ENCODE measurements at regions not wholly inside any gene's neighbourhood (a gene's known extent, or its start where the extent isn't known, plus 50 kb on each side); places are given as distances from the start of the nearest gene placed in this dataset.

DNA sequence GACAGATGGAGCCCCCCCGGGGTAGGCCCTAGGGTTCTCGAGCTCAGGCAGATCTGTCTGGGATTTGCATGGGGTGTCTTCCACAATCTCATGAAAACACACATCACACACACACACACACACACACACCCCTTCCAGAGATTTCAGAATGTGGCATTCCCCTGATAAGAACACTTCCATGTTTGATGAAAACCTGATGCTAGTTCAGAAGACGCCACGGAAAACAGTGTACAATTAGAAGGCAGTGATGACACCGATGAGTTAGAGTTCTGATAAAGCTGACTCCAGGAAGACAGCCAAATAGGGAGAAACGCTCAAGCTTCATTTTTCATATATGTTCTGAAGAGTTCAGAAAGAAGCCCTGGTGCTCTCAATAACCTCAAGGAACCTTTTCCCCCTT, 438.7 kb upstream of the JARID2 start:
- H3K27ac ChIP-seq: no peak overlapping the region
- ATAC-seq (no peak), DNase-seq (no peak)
- peaks cover 6% of the 10 kb centered on the region for H3K4me1 ChIP-seq
- H3K9me3 ChIP-seq: no peaks in the 10 kb centered on the region
- intact Hi-C loops (cut with DNase I): no loop called here
- H3K27me3 ChIP-seq (ENCODE audit: insufficient read depth in 3 of 3, low read length in 2 of 3): no peaks in the 10 kb centered on the region
- TF ChIP-seq, protein P1, sequence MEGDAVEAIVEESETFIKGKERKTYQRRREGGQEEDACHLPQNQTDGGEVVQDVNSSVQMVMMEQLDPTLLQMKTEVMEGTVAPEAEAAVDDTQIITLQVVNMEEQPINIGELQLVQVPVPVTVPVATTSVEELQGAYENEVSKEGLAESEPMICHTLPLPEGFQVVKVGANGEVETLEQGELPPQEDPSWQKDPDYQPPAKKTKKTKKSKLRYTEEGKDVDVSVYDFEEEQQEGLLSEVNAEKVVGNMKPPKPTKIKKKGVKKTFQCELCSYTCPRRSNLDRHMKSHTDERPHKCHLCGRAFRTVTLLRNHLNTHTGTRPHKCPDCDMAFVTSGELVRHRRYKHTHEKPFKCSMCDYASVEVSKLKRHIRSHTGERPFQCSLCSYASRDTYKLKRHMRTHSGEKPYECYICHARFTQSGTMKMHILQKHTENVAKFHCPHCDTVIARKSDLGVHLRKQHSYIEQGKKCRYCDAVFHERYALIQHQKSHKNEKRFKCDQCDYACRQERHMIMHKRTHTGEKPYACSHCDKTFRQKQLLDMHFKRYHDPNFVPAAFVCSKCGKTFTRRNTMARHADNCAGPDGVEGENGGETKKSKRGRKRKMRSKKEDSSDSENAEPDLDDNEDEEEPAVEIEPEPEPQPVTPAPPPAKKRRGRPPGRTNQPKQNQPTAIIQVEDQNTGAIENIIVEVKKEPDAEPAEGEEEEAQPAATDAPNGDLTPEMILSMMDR (IDR thresholded peaks at IDR 0.05): no peak
- WGBS, 3 donors: 90 to 96% (median 92%) methylated on average over 6 of the region's 6 CpGs
- H3K4me3 ChIP-seq: no peak overlapping the region
- H3K36me3 ChIP-seq (ENCODE audit: insufficient read depth in 1 of 2, low read depth in 1 of 2): no peaks in the 10 kb centered on the region

- DNase-seq: no peak
- H3K36me3 ChIP-seq (ENCODE audit: insufficient read depth in 1 of 2, low read depth in 1 of 2): no peaks in the 10 kb centered on the region
- peaks cover 6% of the 10 kb centered on the region for H3K4me1 ChIP-seq
- 96 to 97% (median 96%) methylated on average over 7 of the region's 7 CpGs for WGBS, 3 donors
- TF ChIP-seq, protein P1 (IDR thresholded peaks at IDR 0.05): no peak
- H3K27me3 ChIP-seq (ENCODE audit: insufficient read depth in 3 of 3, low read length in 2 of 3): no peaks in the 10 kb centered on the region
- no peak overlapping the region for H3K4me3 ChIP-seq
- no peaks in the 10 kb centered on the region for H3K9me3 ChIP-seq
- intact Hi-C loops (cut with DNase I): no loop called here
- ATAC-seq: no peak
- H3K27ac ChIP-seq: no peak overlapping the region
These were observed 437.9 kb upstream of the JARID2 start for GRCh38 chr6:14807971-14808370.

GRCh38 chr6:14810021-14810420, 435.8 kb upstream of the JARID2 start:
- 62 to 77% (median 63%) methylated on average over 6 of the region's 6 CpGs for WGBS, 3 donors
- TF ChIP-seq, protein P1 (IDR thresholded peaks at IDR 0.05): no peak
- DNase-seq: no peak
- H3K4me1 ChIP-seq: peaks cover 2% of the 10 kb centered on the region
- no peaks in the 10 kb centered on the region for H3K27me3 ChIP-seq (ENCODE audit: insufficient read depth in 3 of 3, low read length in 2 of 3)
- H3K27ac ChIP-seq: no peak overlapping the region
- no peaks in the 10 kb centered on the region for H3K36me3 ChIP-seq (ENCODE audit: insufficient read depth in 1 of 2, low read depth in 1 of 2)
- no peaks in the 10 kb centered on the region for H3K9me3 ChIP-seq
- no peak for ATAC-seq
- intact Hi-C loops (cut with DNase I): no loop called here
- H3K4me3 ChIP-seq: no peak overlapping the region

DNA sequence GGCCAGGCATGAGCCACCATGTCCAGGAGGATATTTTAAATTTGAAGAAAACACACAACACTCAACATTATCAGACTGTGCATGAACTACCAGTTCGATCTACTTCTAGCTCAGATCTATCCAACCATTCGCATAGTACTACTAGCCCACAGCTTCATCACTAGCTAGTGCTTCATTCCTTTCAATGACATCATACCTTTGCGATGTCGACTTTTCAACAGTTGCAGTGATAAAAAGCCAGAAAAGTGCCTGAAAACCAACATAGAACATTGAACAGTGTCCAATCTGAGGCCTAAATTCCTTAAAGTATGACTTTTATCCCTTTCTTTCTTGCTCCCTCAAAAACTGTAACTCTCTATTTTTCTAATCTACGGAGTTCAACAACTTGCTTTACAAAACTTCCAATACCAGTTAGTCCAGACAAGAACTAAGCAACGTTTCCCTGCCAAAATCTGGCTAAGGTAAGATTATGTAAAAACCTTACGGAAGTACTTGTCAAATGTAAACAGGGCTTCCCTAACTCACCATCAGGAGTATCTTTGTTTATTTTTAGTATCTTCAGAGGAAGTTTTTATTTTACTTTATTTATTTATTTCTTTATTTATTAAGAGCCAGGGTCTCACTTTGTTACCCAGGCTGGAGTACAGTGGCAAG, 434.0 kb upstream of the JARID2 start:
- H3K4me1 ChIP-seq: no peaks in the 10 kb centered on the region
- 81 to 86% (median 84%) methylated on average over 7 of the region's 7 CpGs for WGBS, 3 donors
- H3K9me3 ChIP-seq: no peaks in the 10 kb centered on the region
- no peaks in the 10 kb centered on the region for H3K27me3 ChIP-seq (ENCODE audit: insufficient read depth in 3 of 3, low read length in 2 of 3)
- intact Hi-C loops (cut with DNase I): no loop called here
- DNase-seq: no peak
- H3K4me3 ChIP-seq: no peak overlapping the region
- no peaks in the 10 kb centered on the region for H3K36me3 ChIP-seq (ENCODE audit: insufficient read depth in 1 of 2, low read depth in 1 of 2)
- TF ChIP-seq, protein P1 (IDR thresholded peaks at IDR 0.05): no peak
- no peak for ATAC-seq
- no peak overlapping the region for H3K27ac ChIP-seq

- H3K4me3 ChIP-seq: no peak overlapping the region
- no peak for ATAC-seq
- WGBS, 3 donors: 82 to 88% (median 88%) methylated on average over 2 of the region's 2 CpGs
- no peaks in the 10 kb centered on the region for H3K9me3 ChIP-seq
- H3K27ac ChIP-seq: no peak overlapping the region
- no peaks in the 10 kb centered on the region for H3K36me3 ChIP-seq (ENCODE audit: insufficient read depth in 1 of 2, low read depth in 1 of 2)
- DNase-seq: no peak
- intact Hi-C loops (cut with DNase I): no loop called here
- TF ChIP-seq, protein P1 (IDR thresholded peaks at IDR 0.05): no peak
- no peaks in the 10 kb centered on the region for H3K4me1 ChIP-seq
- H3K27me3 ChIP-seq (ENCODE audit: insufficient read depth in 3 of 3, low read length in 2 of 3): no peaks in the 10 kb centered on the region
These were observed 431.9 kb upstream of the JARID2 start for GRCh38 chr6:14814016-14814415.
